B cell (primary cell): ENCODE measurements at regions not wholly inside any gene's neighbourhood (a gene's known extent, or its start where the extent isn't known, plus 50 kb on each side); places are given as distances from the start of the nearest gene placed in this dataset.

ENCODE experiments used
- EZH2 ChIP-seq: IDR thresholded peaks from 2 replicates; pipeline ENCODE4 v1.6.1; 2012; ENCODE audit warnings: borderline replicate concordance, low read depth, mild to moderate bottlenecking, moderate library complexity, low read length; ENCODE audit not compliant: insufficient read depth, poor library complexity, severe bottlenecking
- TF ChIP-seq, protein P1 (sequence below): fragments of 200-600 bp; IDR thresholded peaks from one replicate; pipeline ENCODE4 v1.8.0; 2022; ENCODE audit warnings: antibody characterized with exemption, mild to moderate bottlenecking

DNA sequence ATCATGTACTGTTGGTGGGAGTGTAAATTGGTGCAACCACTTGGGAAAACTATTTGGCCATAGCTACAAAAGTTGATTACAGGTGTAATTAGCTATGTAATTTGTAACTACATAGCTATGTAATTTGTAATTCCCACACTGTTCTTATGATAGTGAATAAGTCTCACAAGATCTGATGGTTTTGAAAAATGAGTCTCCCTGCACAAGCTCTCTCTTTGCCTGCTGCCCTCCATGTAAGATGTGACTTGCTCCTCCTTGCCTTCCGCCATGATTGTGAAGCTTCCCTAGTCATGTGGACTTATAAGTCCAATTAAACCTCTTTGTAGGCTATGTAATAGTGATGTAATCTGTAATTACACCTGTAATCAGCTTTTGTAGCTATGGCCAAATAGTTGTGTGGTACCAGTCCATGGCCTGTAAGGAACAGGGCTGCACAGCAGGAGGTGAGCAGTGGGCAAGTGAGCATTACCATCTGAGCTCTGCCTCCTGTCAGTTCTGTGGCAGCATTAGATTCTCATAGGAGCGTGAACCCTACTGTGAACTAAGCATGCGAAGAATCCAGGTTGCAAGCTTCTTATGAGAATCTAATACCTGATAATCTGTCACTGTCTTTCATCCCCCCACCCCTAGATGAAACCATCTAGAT lies 133.7 kb upstream of the COPS8 start:
- TF ChIP-seq, protein P1, sequence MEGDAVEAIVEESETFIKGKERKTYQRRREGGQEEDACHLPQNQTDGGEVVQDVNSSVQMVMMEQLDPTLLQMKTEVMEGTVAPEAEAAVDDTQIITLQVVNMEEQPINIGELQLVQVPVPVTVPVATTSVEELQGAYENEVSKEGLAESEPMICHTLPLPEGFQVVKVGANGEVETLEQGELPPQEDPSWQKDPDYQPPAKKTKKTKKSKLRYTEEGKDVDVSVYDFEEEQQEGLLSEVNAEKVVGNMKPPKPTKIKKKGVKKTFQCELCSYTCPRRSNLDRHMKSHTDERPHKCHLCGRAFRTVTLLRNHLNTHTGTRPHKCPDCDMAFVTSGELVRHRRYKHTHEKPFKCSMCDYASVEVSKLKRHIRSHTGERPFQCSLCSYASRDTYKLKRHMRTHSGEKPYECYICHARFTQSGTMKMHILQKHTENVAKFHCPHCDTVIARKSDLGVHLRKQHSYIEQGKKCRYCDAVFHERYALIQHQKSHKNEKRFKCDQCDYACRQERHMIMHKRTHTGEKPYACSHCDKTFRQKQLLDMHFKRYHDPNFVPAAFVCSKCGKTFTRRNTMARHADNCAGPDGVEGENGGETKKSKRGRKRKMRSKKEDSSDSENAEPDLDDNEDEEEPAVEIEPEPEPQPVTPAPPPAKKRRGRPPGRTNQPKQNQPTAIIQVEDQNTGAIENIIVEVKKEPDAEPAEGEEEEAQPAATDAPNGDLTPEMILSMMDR: no peak
- TF ChIP-seq EZH2: no peak
